GM18520 (cell line): ENCODE measurements at regions not wholly inside any gene's neighbourhood (a gene's known extent, or its start where the extent isn't known, plus 50 kb on each side); places are given as distances from the start of the nearest gene placed in this dataset.
"Not testable (repeated sequence)": the region's sequence is repeated elsewhere in the genome, so short reads cannot be mapped to it uniquely, and the experiment has no call there.

Experiments used
- ATAC-seq: cut with Tn5 transposase; IDR thresholded peaks from one replicate; pipeline ENCODE4 v1.9.1; 2021; ENCODE audit not compliant: unreplicated experiment

GRCh38 chr3:29022976-29023375 is 257.9 kb upstream of the RBMS3 start:
- no peak for ATAC-seq

GRCh38 chr3:29026286-29026685 is 254.6 kb upstream of the RBMS3 start:
- ATAC-seq: peak; percentile 82

- no peak for ATAC-seq
Observed at GRCh38 chr3:29026959-29027358, 253.9 kb upstream of the RBMS3 start.

- ATAC-seq: not testable (repeated sequence)
Observed at GRCh38 chr3:29031175-29031574, 249.7 kb upstream of the RBMS3 start.

GRCh38 chr3:29033511-29033910 is 247.4 kb upstream of the RBMS3 start:
- ATAC-seq: no peak

GRCh38 chr3:29050155-29050554 is 230.7 kb upstream of the RBMS3 start:
- ATAC-seq: no peak

- ATAC-seq: no peak
Observed at GRCh38 chr3:29057326-29057725, 223.5 kb upstream of the RBMS3 start.

GRCh38 chr3:29064085-29064484 is 216.8 kb upstream of the RBMS3 start:
- no peak for ATAC-seq

GRCh38 chr3:29065211-29065785 is 215.6 kb upstream of the RBMS3 start:
- ATAC-seq: no peak

GRCh38 chr3:29067007-29067406 is 213.9 kb upstream of the RBMS3 start:
- ATAC-seq: no peak

- ATAC-seq: no peak
Observed at GRCh38 chr3:29070959-29071634, 209.8 kb upstream of the RBMS3 start.

- no peak for ATAC-seq
Observed at GRCh38 chr3:29072611-29073010, 208.3 kb upstream of the RBMS3 start.

GRCh38 chr3:29077356-29077755 is 203.5 kb upstream of the RBMS3 start:
- no peak for ATAC-seq

- no peak for ATAC-seq
Observed at GRCh38 chr3:29079358-29079757, 201.5 kb upstream of the RBMS3 start.

- ATAC-seq: no peak
Observed at GRCh38 chr3:29080967-29081366, 199.9 kb upstream of the RBMS3 start.

GRCh38 chr3:29083081-29083480 is 197.8 kb upstream of the RBMS3 start:
- no peak for ATAC-seq

- ATAC-seq: no peak
Observed at GRCh38 chr3:29083676-29084075, 197.2 kb upstream of the RBMS3 start.

GRCh38 chr3:29088579-29088978 is 192.3 kb upstream of the RBMS3 start:
- no peak for ATAC-seq

- no peak for ATAC-seq
Observed at GRCh38 chr3:29090912-29091597, 189.8 kb upstream of the RBMS3 start.

- ATAC-seq: no peak
Observed at GRCh38 chr3:29091599-29092189, 189.2 kb upstream of the RBMS3 start.

GRCh38 chr3:29092348-29092747 is 188.5 kb upstream of the RBMS3 start:
- ATAC-seq: no peak

GRCh38 chr3:29099296-29099695 is 181.6 kb upstream of the RBMS3 start:
- ATAC-seq: no peak
